Tibial nerve (tissue), 4 donors: ENCODE measurements at regions not wholly inside any gene's neighbourhood (a gene's known extent, or its start where the extent isn't known, plus 50 kb on each side); places are given as distances from the start of the nearest gene placed in this dataset.

Experiments
- CTCF ChIP-seq, 5 experiments: fragments of 200-600 bp in 3 of 5; fragments of 450-650 bp in 2 of 5; sonication (generic) in 3 of 5; IDR thresholded peaks; one replicate each; pipeline ENCODE4 v1.5.1; 2016 to 2019; ENCODE audit warnings: antibody characterized with exemption in 5 of 5, mild to moderate bottlenecking in 3 of 5, moderate library complexity in 2 of 5
- EP300 ChIP-seq, 2 donors: sonication (generic); formaldehyde crosslinking; IDR thresholded peaks; one replicate each; pipeline ENCODE4 v1.6.1; 2017; ENCODE audit warnings: antibody characterized with exemption in 2 of 2, mild to moderate bottlenecking in 1 of 2
- POLR2A ChIP-seq, 2 donors: fragments of 450-650 bp; IDR thresholded peaks; one replicate each; pipeline ENCODE4 v1.6.1; 2017; ENCODE audit warnings: antibody characterized with exemption in 2 of 2, mild to moderate bottlenecking in 2 of 2, moderate library complexity in 2 of 2

GRCh38 chr14:26744903-26745302 lies 147.1 kb upstream of the NOVA1 start:
- TF ChIP-seq CTCF (IDR thresholded peaks at IDR 0.05) (no peak), EP300 (IDR thresholded peaks at IDR 0.05) (no peak), POLR2A (IDR thresholded peaks at IDR 0.05) (no peak)
